AG04449 (cell line): ENCODE measurements at regions not wholly inside any gene's neighbourhood (a gene's known extent, or its start where the extent isn't known, plus 50 kb on each side); places are given as distances from the start of the nearest gene placed in this dataset.

Experiments
- CTCF ChIA-PET: fragments of 350-600 bp; formaldehyde crosslinking; extraction: SDS; loops from one replicate; lab custom pipeline; 2021; ENCODE audit warnings: antibody characterized with exemption; lab: Yijun Ruan, JAX
- POLR2A ChIA-PET: fragments of 400-600, 350-600 bp; formaldehyde crosslinking; extraction: SDS; loops from one replicate; lab custom pipeline; 2020; ENCODE audit warnings: antibody characterized with exemption, inconsistent platforms; lab: Yijun Ruan, JAX
- DNase-seq: peaks from one replicate; pipeline ENCODE4 v3.0.0-alpha.2; 2010; ENCODE audit warnings: low read depth, low spot score
- H3K4me3 ChIP-seq: 2 replicates; pipeline ENCODE4 v1.5.1; 2011; ENCODE audit warnings: low read depth, mild to moderate bottlenecking, control low read depth, low read length
- TF ChIP-seq, protein P1 (sequence below): IDR thresholded peaks from one replicate; pipeline ENCODE4 v1.5.1; 2011; ENCODE audit warnings: mild to moderate bottlenecking, moderate library complexity, low read length, control low read depth, inconsistent platforms; ENCODE audit not compliant: insufficient read depth; ENCODE audit errors: missing control alignments

DNA sequence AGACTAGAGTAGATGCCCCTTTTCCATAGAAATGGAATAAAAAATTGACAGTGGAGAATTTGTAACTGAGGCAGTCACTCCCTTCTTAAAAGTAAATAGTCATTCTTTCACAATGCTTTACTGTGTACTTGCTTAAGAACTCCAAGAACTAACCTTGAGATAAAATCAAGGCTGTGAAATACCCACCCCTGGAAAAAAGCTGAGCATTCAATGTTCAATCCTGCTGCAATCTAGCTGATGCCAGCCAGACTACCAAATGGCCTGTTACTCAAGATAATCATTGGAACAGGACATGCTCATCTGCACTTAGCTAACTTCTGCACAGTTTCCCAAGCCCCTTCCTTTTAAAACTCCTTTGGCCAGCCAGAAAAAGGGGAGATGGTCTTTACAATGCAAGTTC lies 367.4 kb upstream of the GULP1 start:
- DNase-seq: no peak
- POLR2A ChIA-PET: no interaction called here
- TF ChIP-seq, protein P1, sequence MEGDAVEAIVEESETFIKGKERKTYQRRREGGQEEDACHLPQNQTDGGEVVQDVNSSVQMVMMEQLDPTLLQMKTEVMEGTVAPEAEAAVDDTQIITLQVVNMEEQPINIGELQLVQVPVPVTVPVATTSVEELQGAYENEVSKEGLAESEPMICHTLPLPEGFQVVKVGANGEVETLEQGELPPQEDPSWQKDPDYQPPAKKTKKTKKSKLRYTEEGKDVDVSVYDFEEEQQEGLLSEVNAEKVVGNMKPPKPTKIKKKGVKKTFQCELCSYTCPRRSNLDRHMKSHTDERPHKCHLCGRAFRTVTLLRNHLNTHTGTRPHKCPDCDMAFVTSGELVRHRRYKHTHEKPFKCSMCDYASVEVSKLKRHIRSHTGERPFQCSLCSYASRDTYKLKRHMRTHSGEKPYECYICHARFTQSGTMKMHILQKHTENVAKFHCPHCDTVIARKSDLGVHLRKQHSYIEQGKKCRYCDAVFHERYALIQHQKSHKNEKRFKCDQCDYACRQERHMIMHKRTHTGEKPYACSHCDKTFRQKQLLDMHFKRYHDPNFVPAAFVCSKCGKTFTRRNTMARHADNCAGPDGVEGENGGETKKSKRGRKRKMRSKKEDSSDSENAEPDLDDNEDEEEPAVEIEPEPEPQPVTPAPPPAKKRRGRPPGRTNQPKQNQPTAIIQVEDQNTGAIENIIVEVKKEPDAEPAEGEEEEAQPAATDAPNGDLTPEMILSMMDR: no peak
- CTCF ChIA-PET: no interaction called here
- no peak overlapping the region for H3K4me3 ChIP-seq

DNA sequence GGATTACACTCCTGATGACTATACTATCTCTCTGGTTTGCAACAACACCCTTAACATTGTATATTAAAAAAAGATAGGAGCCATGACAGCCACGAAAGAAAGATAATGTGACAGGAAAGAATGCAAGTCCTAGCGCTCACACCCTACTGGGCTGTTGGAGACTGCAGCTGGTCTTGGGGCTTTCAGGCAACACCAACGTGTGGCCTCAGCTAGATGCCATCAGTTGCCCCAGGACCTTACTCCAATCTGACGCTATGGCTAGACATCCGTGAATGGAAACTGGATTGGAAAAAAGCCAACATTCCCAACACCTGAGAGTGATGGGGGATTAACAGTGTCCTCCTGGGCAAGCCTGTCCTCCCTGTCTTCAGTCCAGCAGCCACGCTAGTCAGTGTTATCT lies 357.4 kb upstream of the GULP1 start:
- H3K4me3 ChIP-seq: no peak overlapping the region
- CTCF ChIA-PET: no interaction called here
- TF ChIP-seq, protein P1: no peak
- POLR2A ChIA-PET: no interaction called here
- no peak for DNase-seq

DNA sequence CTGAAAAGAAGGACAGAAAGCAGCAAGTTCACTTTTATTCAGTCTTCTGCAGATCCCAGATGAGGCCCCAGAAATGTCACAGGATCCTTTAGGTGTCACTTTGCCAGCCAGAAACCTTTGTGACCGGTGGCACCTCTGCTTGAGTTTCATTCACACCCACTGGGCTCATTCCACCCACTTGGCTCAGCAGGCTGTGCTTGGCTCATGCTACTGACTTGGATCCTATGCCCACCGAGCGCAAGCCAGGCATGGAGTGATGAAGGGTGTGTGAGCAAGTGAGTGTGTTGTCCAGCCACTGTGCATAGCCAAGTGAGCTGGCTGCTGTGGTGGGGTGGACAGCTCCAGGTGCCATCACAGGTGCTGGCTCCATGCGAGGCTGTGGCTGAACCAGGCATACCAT lies 357.0 kb upstream of the GULP1 start:
- TF ChIP-seq, protein P1: no peak
- ChIA-PET POLR2A (no interaction called here), CTCF (no interaction called here)

DNA sequence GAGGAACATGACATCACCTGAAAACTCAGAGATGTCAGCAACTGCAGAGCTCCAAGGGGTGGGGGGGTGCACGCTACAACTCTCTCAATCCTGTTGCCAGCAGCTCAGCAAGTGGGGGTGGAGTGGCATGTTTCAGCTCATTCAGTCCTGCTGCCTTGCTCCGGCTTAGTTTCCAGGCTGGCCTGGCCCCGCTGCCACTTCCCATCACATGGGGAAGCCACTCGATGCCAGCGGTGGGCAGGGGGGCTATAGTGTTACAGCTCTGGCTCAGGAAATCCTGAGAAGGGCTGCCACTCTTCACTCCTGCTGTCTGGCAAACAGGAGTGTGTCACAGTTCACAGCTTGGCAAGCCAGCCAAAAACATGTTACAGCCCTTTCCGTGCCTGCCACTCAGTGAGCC lies 356.5 kb upstream of the GULP1 start:
- CTCF ChIA-PET: no interaction called here
- no peak overlapping the region for H3K4me3 ChIP-seq
- no peak for DNase-seq
- POLR2A ChIA-PET: no interaction called here
- TF ChIP-seq, protein P1: no peak

More for the DNA sequence above, 357.0 kb upstream of the GULP1 start:
- DNase-seq: no peak
- no peak overlapping the region for H3K4me3 ChIP-seq

DNA sequence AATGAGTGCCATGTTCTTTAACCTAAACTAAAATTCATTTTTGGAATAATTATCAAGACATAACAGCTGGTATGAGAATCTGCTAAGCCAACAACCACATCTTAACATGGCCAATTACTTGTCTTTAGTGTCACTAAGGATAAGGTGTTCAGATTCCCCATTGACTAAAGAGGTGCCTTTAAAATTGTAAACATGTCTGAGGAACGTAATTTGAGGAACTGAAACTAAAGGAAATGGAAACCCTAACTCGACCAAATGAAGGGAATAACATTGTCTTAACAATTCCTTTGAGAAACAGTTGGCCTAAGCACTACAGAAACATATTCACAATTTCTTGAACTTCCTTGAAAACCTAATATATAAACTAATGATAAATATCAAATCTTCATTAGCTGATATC lies 355.4 kb upstream of the GULP1 start:
- CTCF ChIA-PET: no interaction called here
- no peak for DNase-seq
- H3K4me3 ChIP-seq: no peak overlapping the region
- TF ChIP-seq, protein P1: no peak
- POLR2A ChIA-PET: no interaction called here

DNA sequence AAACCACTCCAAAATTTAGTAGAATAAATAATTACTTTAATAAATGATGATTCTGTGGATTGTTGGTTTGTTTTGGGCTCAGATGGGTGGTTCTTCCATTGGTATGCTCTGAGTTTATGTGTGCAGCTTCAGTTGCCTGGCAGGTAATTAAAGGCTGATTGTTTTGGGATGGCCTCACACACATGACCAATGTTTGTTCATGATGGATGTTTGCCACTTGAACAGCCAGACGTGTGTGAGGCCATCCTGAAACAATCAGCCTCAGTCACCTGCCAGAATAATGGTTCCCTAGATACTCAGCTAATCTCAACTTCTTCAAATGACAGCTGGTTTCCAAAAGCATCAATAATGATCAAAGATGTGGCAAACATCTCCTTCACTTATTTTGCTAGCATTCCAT lies 352.5 kb upstream of the GULP1 start:
- ChIA-PET POLR2A (no interaction called here), CTCF (no interaction called here)
- TF ChIP-seq, protein P1: no peak
- no peak overlapping the region for H3K4me3 ChIP-seq
- DNase-seq: no peak
